ENCODE measurements at regions not wholly inside any gene's neighbourhood (a gene's known extent, or its start where the extent isn't known, plus 50 kb on each side); places are given as distances from the start of the nearest gene placed in this dataset.
"Not testable (repeated sequence)": the region's sequence is repeated elsewhere in the genome, so short reads cannot be mapped to it uniquely, and the experiment has no call there.

DNA sequence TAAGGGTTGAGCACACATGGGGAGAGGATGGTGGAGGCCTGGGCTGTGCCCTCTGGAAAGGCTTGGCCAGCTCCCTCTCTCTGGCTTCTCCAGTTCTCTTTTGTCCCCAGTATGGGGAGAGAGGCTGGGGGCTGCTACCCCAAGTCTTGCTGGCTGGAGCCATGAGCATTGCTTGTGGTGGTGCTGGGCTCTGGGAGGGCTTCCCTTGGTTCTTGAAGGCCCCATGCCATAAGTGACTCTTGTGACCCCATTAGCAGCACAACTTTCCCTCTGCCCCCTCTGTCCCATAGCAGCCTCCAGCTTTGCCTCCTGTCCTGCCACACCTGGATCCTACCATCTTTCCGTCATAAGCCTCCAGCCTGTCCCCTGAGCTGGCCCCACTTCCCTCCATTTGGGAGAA lies 177.5 kb downstream of the TRIM43 start:
- H3K4me1 ChIP-seq (ENCODE audit: insufficient read depth, low read length); H2AFZ ChIP-seq (ENCODE audit: low read depth, low read length); ATAC-seq (ENCODE audit: insufficient read depth, low read depth); H3K9me3 ChIP-seq (ENCODE audit: insufficient read depth, low read length, severe bottlenecking); DNase-seq; H3K9ac ChIP-seq (ENCODE audit: low read depth, low read length); H3K4me2 ChIP-seq (ENCODE audit: insufficient read depth, low read length); H3K36me3 ChIP-seq (ENCODE audit: insufficient read depth, low read length); H3K79me2 ChIP-seq (ENCODE audit: insufficient read depth, low read length); H3K27me3 ChIP-seq (ENCODE audit: insufficient read depth, low read length, poor library complexity); H3K27ac ChIP-seq (ENCODE audit: low read length); H3K4me3 ChIP-seq (ENCODE audit: low read depth in 1 of 2, low read length in 2 of 2); H4K20me1 ChIP-seq (ENCODE audit: insufficient read depth, low read length): not testable (repeated sequence)

DNA sequence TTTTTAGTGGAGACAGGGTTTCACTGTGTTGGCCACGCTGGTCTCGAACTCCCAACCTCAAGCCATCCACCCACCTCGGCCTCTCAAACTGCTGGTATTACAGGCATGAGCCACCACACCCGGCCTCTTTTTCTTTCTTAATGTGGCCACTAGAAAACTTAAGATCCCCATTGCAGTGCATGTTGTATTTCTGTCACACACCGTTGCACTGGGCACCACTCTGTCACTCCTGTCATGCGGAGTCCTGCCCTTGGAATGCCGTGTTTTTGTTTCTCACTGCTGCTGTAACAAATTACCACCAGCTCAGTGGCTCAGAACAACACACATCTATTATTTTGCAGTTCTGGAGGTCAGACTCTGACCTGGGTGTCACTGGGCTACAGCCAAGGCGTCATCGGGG lies 178.9 kb downstream of the TRIM43 start:
- not testable (repeated sequence) for H3K79me2 ChIP-seq (ENCODE audit: insufficient read depth, low read length); H3K27me3 ChIP-seq (ENCODE audit: insufficient read depth, low read length, poor library complexity); H3K4me2 ChIP-seq (ENCODE audit: insufficient read depth, low read length); H3K27ac ChIP-seq (ENCODE audit: low read length); H3K4me3 ChIP-seq (ENCODE audit: low read depth in 1 of 2, low read length in 2 of 2); H3K9ac ChIP-seq (ENCODE audit: low read depth, low read length); H4K20me1 ChIP-seq (ENCODE audit: insufficient read depth, low read length); H3K9me3 ChIP-seq (ENCODE audit: insufficient read depth, low read length, severe bottlenecking); H3K36me3 ChIP-seq (ENCODE audit: insufficient read depth, low read length); DNase-seq; ATAC-seq (ENCODE audit: insufficient read depth, low read depth); H3K4me1 ChIP-seq (ENCODE audit: insufficient read depth, low read length); H2AFZ ChIP-seq (ENCODE audit: low read depth, low read length)

GRCh38 chr2:95774322-95775192 lies 182.8 kb downstream of the TRIM43 start:
- H3K4me3 ChIP-seq (ENCODE audit: low read depth in 1 of 2, low read length in 2 of 2); H4K20me1 ChIP-seq (ENCODE audit: insufficient read depth, low read length); H3K79me2 ChIP-seq (ENCODE audit: insufficient read depth, low read length); H3K4me2 ChIP-seq (ENCODE audit: insufficient read depth, low read length); H2AFZ ChIP-seq (ENCODE audit: low read depth, low read length); H3K36me3 ChIP-seq (ENCODE audit: insufficient read depth, low read length); H3K9me3 ChIP-seq (ENCODE audit: insufficient read depth, low read length, severe bottlenecking); H3K9ac ChIP-seq (ENCODE audit: low read depth, low read length); H3K4me1 ChIP-seq (ENCODE audit: insufficient read depth, low read length); H3K27me3 ChIP-seq (ENCODE audit: insufficient read depth, low read length, poor library complexity); DNase-seq; H3K27ac ChIP-seq (ENCODE audit: low read length); ATAC-seq (ENCODE audit: insufficient read depth, low read depth): not testable (repeated sequence)

- not testable (repeated sequence) for H2AFZ ChIP-seq (ENCODE audit: low read depth, low read length); H4K20me1 ChIP-seq (ENCODE audit: insufficient read depth, low read length); H3K36me3 ChIP-seq (ENCODE audit: insufficient read depth, low read length); H3K27ac ChIP-seq (ENCODE audit: low read length); H3K4me3 ChIP-seq (ENCODE audit: low read depth in 1 of 2, low read length in 2 of 2); H3K4me1 ChIP-seq (ENCODE audit: insufficient read depth, low read length); ATAC-seq (ENCODE audit: insufficient read depth, low read depth); H3K27me3 ChIP-seq (ENCODE audit: insufficient read depth, low read length, poor library complexity); H3K9me3 ChIP-seq (ENCODE audit: insufficient read depth, low read length, severe bottlenecking); H3K9ac ChIP-seq (ENCODE audit: low read depth, low read length); DNase-seq; H3K79me2 ChIP-seq (ENCODE audit: insufficient read depth, low read length); H3K4me2 ChIP-seq (ENCODE audit: insufficient read depth, low read length)
Observed at GRCh38 chr2:95775193-95775531, 183.4 kb downstream of the TRIM43 start.

All from DND-41 (cell line).